Mammary epithelial cell (primary cell): ENCODE measurements at regions not wholly inside any gene's neighbourhood (a gene's known extent, or its start where the extent isn't known, plus 50 kb on each side); places are given as distances from the start of the nearest gene placed in this dataset.

ENCODE experiments used
- CTCF ChIP-seq, 2 donors: IDR thresholded peaks in 1 of 2; conservative IDR thresholded peaks in 1 of 2; 2 replicates each; pipeline ENCODE4 v1.5.1; 2011 to 2012; ENCODE audit warnings: inconsistent platforms in 2 of 2, low read length in 2 of 2, mild to moderate bottlenecking in 2 of 2, control low read depth in 1 of 2, low read depth in 1 of 2; ENCODE audit not compliant: insufficient read depth in 1 of 2; ENCODE audit errors: extremely low read depth in 1 of 2
- EZH2 ChIP-seq: IDR thresholded peaks from 2 replicates; pipeline ENCODE4 v1.6.1; 2012; ENCODE audit warnings: low read length, inconsistent platforms, borderline replicate concordance

DNA sequence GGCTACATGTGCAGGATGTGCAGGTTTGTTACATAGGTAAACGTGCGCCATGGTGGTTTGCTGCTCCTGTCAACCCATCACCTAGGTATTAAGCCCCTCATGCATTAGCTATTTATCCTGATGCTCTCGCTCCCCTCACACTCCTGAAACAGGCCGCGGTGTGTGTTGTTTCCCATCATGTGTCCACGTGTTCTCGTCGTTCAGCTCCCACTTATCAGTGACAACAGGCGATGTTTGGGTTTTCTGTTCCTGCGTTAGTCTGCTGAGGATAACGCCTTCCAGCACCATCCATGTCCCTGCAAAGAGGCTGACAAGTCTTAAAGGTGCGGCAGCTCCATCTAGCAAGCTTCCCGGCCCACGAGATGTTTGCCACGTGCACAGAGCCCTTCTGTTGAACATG lies 175.1 kb downstream of the FOXL1 start:
- no peak for TF ChIP-seq CTCF (conservative IDR thresholded peaks at IDR 0.05 in 1 of 2, IDR thresholded peaks at IDR 0.05 in 1 of 2; ENCODE audit: extremely low read depth in 1 of 2, insufficient read depth in 1 of 2, low read depth in 1 of 2, low read length in 2 of 2)
- TF ChIP-seq EZH2 = no peak
